ENCODE measurements at regions not wholly inside any gene's neighbourhood (a gene's known extent, or its start where the extent isn't known, plus 50 kb on each side); places are given as distances from the start of the nearest gene placed in this dataset.

- DNase-seq, result no peak
These were observed 462.4 kb upstream of the SORCS1 start for GRCh38 chr10:107626862-107627261.

DNA sequence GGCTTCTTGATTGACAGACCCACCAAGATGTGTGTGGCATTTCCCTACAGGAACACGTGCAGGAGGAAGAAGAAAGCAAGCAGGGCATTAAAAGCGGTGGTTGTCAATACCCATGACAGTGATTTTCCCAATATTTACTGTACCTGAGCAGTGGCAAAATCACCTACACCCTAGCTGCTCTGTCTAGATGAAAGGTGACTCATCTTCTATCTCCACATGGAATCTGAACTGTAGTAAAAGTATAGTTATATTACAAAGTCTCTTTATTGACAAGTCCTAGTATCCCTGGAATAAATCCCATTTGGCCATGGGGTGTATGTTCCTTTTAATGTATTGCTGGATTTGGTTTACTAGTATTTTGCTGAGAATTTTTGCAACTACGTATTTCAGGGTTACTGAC, 458.8 kb upstream of the SORCS1 start:
- DNase-seq, result no peak

DNA sequence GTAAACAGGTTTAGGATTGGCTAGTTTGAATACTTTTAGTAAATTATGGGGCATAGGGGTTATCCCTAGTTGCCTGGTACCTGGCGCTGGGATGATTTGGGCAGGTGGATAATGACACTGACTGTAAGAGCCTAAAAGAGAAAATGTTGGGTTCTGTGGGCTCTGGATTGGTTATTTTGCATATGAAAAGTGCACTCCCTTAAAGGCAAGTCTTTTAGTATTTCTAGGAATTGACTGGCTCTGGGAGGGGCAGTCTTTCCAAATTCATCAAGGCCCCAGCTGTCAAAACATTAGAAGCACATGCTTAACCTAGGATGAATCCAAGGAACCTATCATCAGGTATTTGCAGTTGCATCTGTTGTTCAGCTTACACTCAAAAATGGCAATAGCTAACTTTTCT, 454.6 kb upstream of the SORCS1 start:
- DNase-seq, result no peak

- no peak for DNase-seq
These were observed 454.0 kb upstream of the SORCS1 start for GRCh38 chr10:107618504-107618994.

DNA sequence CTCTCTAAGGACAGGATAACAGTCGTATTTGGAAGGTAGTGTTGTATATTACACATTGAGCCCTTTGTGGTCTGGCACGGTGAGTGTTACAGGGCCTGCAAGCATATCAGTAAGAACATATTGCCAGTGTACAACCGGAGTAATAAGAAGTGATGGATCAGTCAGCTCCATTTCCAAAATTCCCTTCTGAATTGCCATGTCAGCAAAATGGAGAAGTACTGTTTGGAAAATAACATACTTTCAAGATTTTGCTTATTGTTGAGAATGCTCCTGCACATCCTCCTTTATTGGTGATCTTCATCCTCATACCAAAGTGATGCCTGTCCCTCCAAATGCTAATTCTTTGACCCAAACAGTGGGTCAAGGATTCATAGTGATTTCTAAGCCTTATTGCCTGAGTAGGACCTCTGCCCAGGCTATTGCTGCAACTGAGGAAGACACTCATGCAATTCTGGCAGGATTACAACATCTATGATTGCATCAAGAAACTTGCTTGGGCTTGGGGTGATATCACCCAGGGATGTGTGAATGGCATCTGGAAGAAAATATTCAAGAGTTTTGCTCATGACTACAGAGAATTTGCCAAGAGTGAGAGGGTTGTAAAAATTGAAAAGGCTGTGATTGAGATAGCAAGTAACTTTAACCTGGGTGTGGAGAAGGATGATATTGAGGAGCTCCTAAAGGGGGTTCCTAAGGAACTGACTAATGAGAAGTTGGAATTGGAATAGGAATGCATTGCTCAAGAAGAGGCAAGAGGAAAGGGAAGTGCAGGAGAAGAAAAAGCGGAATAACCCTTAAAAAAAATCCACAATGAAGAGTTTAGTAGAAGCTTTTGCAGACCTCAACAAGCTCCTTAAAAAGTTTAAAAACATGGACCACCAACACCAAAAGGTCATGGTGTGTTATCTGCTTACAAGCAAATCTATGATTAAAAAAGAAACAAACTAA, 452.2 kb upstream of the SORCS1 start:
- DNase-seq, result no peak

- DNase-seq, result no peak
These were observed 451.5 kb upstream of the SORCS1 start for GRCh38 chr10:107616031-107616430.

DNA sequence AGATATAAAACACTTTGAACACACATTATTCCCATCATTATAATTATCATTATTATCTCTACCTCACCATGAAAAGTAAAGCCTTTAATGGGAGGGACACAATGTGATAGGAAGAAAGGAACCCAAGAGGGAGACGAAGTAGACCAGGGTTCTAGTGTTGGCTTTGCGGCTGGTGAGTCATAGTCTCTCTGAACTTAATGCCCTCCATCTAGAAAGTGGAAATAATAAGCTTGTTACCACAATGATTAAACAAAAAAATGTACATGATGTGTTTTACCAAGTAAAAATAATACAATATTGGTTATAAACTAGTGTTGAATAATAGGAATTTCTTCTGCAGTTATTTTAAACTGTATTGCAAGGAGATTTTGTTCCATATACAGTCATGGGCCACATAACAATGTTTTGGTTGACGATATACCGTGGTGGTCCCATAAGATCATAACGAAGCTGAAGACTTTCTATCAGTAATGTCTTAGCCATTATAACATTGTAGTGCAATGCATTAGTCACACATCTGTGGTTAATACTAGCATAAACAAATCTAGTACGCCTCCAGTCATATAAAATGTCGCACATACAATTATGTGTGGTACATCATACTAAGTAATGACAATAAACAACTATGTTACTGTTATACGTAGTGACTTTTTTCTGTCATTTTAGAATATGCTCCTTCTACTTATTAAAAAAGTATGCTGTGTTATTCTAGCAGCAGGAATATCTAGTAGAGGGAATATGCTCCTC, 450.6 kb upstream of the SORCS1 start:
- DNase-seq, result no peak

DNA sequence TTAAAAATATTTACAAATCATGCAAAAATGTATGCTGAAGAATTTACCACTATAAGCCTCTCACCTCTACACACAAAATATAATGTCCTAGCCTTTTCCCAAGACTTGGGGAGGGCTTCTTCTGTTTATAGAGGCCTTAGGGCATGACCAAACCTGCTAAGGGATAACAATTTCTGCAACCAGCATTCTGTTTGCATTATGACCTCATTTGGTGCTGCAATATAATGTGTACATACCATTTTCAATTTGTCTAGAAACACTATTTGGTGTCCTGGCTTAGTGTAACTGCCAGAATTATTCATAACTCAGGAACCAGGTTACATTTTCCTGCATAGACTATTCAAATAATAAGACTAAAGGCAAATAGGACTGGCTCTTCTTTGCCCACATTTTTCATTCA, 446.6 kb upstream of the SORCS1 start:
- no peak for DNase-seq

- no peak for DNase-seq
These were observed 424.6 kb upstream of the SORCS1 start for GRCh38 chr10:107589081-107589480.

DNA sequence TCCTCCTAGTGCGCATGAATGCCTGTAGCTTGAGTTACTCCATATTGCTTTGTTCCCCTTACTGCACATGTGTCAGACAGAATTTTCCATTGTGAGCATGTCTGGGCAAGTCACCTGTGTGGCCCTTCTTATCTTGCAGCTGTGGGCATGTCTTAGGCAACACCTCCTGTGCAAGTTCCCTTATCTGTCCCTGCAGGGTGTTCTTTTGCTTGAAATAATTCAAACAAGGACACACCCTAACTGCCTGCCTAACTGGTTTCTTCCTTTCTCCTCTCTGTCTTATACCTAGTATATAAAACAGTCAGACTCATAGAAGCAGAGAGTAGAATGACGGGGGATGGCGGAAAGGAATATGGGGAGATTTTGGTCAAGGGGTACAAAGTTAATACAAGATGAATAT, 421.1 kb upstream of the SORCS1 start:
- DNase-seq, result no peak

- DNase-seq, result no peak
These were observed 419.5 kb upstream of the SORCS1 start for GRCh38 chr10:107583974-107584373.

DNA sequence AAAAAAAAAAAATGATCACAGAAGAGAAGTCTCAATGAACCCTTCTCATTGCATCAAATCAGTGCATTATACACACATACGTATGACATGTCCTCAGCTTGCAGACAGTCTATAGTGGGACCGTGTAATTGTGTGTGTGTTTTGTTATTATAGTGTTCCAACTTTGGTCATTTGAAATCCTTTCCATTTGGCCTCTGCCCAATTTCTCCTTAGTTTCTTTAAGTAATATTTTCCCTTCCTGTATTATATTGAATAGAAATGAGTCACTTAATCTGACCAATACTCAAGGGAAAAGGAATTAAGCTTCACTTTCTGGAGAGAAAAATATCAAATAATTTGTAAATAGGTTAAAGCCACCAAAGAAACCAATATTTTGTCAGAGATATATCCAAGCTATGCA, 415.5 kb upstream of the SORCS1 start:
- no peak for DNase-seq

GRCh38 chr10:107577221-107577620, 412.7 kb upstream of the SORCS1 start:
- DNase-seq, result no peak

DNA sequence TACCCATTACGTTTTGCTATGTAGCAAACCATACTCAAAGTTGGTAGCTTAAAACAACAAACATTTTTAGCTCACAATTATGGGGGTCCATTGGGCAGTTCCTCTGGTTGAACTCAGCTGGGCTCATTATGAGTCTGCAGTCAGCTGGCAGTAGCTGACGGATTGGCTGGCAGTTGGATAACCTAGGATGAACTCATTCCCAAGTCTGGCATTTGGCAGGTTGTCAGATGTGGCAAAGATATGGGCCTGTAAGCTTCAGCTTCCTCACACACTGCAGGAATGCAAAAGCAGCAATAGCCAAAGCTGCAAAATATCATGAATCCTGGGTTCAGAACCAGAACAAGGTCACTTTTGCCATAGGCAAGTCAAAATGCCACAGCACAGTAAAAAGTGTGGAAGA, 412.2 kb upstream of the SORCS1 start:
- no peak for DNase-seq

DNA sequence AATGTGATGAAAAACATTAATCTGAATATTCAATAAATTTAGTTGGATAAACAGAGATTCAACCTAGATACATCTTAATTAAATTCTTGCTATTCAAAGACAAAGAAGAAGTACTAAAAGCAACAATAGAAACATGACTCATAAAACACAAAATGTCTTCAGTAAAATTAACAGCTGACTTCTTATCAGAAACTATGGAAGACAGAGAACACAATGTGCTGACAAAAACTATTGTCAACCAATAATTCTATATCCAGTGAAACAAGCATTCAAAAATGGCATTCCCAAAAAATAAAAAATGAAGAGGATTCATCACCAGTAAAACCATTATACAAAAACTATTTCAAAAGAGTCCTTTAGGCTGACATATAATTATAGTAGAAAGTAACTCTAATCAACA, 400.5 kb upstream of the SORCS1 start:
- DNase-seq, result no peak

DNA sequence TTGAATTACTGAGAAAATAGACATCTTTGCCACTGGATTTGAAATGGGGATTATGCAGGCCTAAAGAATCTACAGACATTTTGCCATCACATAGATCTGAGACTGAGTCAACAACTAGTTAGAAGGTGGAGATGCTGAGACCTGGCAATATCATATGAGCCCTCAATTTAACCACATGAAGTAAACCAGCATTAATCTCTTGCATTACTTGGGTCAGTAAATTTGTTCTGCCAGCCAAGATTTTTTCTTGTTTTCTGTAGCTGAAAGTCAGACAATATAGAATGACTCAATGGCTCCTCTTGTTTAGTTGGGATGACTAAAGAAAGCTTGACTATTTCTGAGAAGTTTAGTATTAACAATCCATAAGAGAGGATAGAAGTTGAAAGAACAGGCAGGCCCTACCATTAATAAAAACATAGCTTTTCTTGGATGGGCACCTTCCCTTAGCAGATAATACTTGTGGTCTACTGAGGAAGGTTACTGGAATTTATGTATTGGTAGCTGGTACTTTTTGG, 396.7 kb upstream of the SORCS1 start:
- DNase-seq, result no peak

DNA sequence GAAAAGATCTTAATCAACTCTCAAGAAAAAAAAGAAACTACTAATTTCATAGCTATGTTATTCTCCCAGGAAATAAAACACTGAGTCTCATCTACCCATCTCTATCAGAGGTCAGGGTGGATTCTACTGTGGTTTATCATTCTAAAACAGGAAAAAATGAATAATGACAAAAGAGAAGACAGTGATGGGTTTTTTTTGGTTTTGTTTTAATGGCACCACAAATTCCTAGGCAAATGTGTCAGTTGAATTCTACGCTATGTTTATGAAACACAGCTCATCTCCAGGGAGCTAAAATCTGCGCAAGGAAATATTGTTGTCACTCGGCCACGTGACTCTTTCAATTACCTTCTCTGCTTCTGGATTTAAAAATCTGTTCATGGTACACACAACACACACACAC, 393.4 kb upstream of the SORCS1 start:
- no peak for DNase-seq

DNA sequence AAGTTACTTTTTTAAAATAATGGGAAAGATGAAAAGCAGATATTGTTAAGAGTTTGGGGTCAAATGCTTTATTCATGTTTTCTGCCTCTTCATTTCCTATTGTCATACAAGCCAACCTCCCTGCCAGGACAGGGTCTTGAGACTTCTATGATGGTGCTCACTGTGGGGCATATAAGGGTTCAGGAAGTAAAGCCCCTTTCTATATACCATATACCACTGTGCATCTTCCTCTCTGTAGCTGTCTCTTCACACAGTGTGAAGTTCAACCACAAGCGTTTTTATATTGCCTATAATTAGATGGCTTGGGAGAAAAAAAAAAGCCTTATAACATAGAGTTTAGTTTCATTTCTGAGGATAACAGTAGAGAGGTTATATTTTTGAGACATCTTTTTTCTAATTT, 389.8 kb upstream of the SORCS1 start:
- DNase-seq, result no peak

GRCh38 chr10:107553470-107553869, 389.0 kb upstream of the SORCS1 start:
- DNase-seq, result no peak

- no peak for DNase-seq
These were observed 388.5 kb upstream of the SORCS1 start for GRCh38 chr10:107552963-107553362.

DNA sequence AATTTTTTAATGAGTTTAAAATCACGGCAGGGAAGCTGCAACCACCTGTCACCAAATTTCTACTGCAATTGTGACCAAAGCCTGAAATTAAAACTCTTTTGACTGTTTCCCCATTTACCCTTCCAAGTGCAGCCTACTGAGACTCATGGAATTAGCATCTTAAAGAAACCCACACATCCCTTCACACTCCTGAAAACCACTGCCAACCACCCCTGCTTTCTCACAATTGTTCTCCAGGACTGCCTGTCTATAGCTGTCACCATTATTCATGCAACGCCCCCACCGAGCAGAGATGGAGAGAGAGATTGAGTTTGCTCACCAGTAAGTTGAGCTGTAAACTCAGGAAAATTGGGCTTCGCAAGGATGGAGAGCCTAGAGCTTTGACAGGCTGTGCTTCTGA, 383.8 kb upstream of the SORCS1 start:
- no peak for DNase-seq

- DNase-seq, result no peak
These were observed 382.5 kb upstream of the SORCS1 start for GRCh38 chr10:107546986-107547385.

- no peak for DNase-seq
These were observed 381.8 kb upstream of the SORCS1 start for GRCh38 chr10:107546284-107546683.

GRCh38 chr10:107545717-107546116, 381.2 kb upstream of the SORCS1 start:
- DNase-seq, result no peak

Data from stimulated activated CD8-positive, alpha-beta memory T cell treated with anti-CD3 and anti-CD28 coated beads, Interleukin-4, amount 100 ng/mL, for 48 hours (primary cell).